ENCODE measurements at regions not wholly inside any gene's neighbourhood (a gene's known extent, or its start where the extent isn't known, plus 50 kb on each side); places are given as distances from the start of the nearest gene placed in this dataset.

GRCh38 chr12:125193376-125194152 lies 128.3 kb downstream of the AACS start:
- DNase-seq (ENCODE audit: low read depth in 4 of 4, low spot score in 3 of 4), result no peak

- DNase-seq (ENCODE audit: low read depth in 4 of 4, low spot score in 3 of 4), result no peak
Observed at GRCh38 chr12:125194163-125194773, 129.0 kb downstream of the AACS start.

- DNase-seq (ENCODE audit: low read depth in 4 of 4, low spot score in 3 of 4), result no peak
Observed at GRCh38 chr12:125194987-125195386, 129.8 kb downstream of the AACS start.

- no peak for DNase-seq (ENCODE audit: low read depth in 4 of 4, low spot score in 3 of 4)
Observed at GRCh38 chr12:125197326-125197725, 132.1 kb downstream of the AACS start.

- DNase-seq (ENCODE audit: low read depth in 4 of 4, low spot score in 3 of 4), result no peak
Observed at GRCh38 chr12:125198652-125199051, 133.4 kb downstream of the AACS start.

GRCh38 chr12:125201090-125201489 lies 135.9 kb downstream of the AACS start:
- no peak for DNase-seq (ENCODE audit: low read depth in 4 of 4, low spot score in 3 of 4)

GRCh38 chr12:125201940-125202339 lies 136.7 kb downstream of the AACS start:
- no peak for DNase-seq (ENCODE audit: low read depth in 4 of 4, low spot score in 3 of 4)

GRCh38 chr12:125202421-125202820 lies 137.2 kb downstream of the AACS start:
- no peak for DNase-seq (ENCODE audit: low read depth in 4 of 4, low spot score in 3 of 4)

- no peak for DNase-seq (ENCODE audit: low read depth in 4 of 4, low spot score in 3 of 4)
Observed at GRCh38 chr12:125203145-125203765, 138.0 kb downstream of the AACS start.

- DNase-seq (ENCODE audit: low read depth in 4 of 4, low spot score in 3 of 4), result no peak
Observed at GRCh38 chr12:125205386-125205785, 140.2 kb downstream of the AACS start.

GRCh38 chr12:125206711-125207110 lies 141.5 kb downstream of the AACS start:
- no peak for DNase-seq (ENCODE audit: low read depth in 4 of 4, low spot score in 3 of 4)

GRCh38 chr12:125208334-125208733 lies 143.1 kb downstream of the AACS start:
- DNase-seq (ENCODE audit: low read depth in 4 of 4, low spot score in 3 of 4), result no peak

- DNase-seq (ENCODE audit: low read depth in 4 of 4, low spot score in 3 of 4), result no peak
Observed at GRCh38 chr12:125208942-125209341, 143.7 kb downstream of the AACS start.

GRCh38 chr12:125210104-125210755 lies 145.0 kb downstream of the AACS start:
- no peak for DNase-seq (ENCODE audit: low read depth in 4 of 4, low spot score in 3 of 4)

- no peak for DNase-seq (ENCODE audit: low read depth in 4 of 4, low spot score in 3 of 4)
Observed at GRCh38 chr12:125211464-125211863, 146.2 kb downstream of the AACS start.

GRCh38 chr12:125214289-125214688 lies 149.1 kb downstream of the AACS start:
- no peak for DNase-seq (ENCODE audit: low read depth in 4 of 4, low spot score in 3 of 4)

- no peak for DNase-seq (ENCODE audit: low read depth in 4 of 4, low spot score in 3 of 4)
Observed at GRCh38 chr12:125216756-125217155, 151.5 kb downstream of the AACS start.

GRCh38 chr12:125217308-125217707 lies 152.1 kb downstream of the AACS start:
- DNase-seq (ENCODE audit: low read depth in 4 of 4, low spot score in 3 of 4), result no peak

GRCh38 chr12:125218952-125219351 lies 153.7 kb downstream of the AACS start:
- no peak for DNase-seq (ENCODE audit: low read depth in 4 of 4, low spot score in 3 of 4)

GRCh38 chr12:125220404-125221273 lies 155.4 kb downstream of the AACS start:
- no peak for DNase-seq (ENCODE audit: low read depth in 4 of 4, low spot score in 3 of 4)

Data from right renal pelvis (tissue), 4 donors.